DND-41 (cell line): ENCODE measurements at regions not wholly inside any gene's neighbourhood (a gene's known extent, or its start where the extent isn't known, plus 50 kb on each side); places are given as distances from the start of the nearest gene placed in this dataset.

Experiments used
- ATAC-seq: fragments of 200-7000 bp; cut with Tn5 transposase; 3 replicates; pipeline ENCODE4 v1.9.1; 2021; ENCODE audit warnings: low read depth; ENCODE audit not compliant: insufficient read depth
- DNase-seq: peaks from one replicate; pipeline ENCODE4 v3.0.0-alpha.2; 2020
- H2AFZ ChIP-seq: 2 replicates; pipeline ENCODE4 v1.6.0; 2012; ENCODE audit warnings: low read depth, low read length
- H3K27ac ChIP-seq: 2 replicates; pipeline ENCODE4 v1.5.1; 2012; ENCODE audit warnings: low read length, inconsistent platforms
- H3K27me3 ChIP-seq: fragments of 200-600 bp; sonication (generic); 2 replicates; pipeline ENCODE4 v1.6.0; 2012; ENCODE audit warnings: low read length, mild to moderate bottlenecking, inconsistent platforms; ENCODE audit not compliant: insufficient read depth, poor library complexity
- H3K36me3 ChIP-seq: 2 replicates; pipeline ENCODE4 v1.5.1; 2012; ENCODE audit warnings: low read length, inconsistent platforms; ENCODE audit not compliant: insufficient read depth
- H3K4me1 ChIP-seq: 2 replicates; pipeline ENCODE4 v1.5.1; 2012; ENCODE audit warnings: mild to moderate bottlenecking, low read length; ENCODE audit not compliant: insufficient read depth
- H3K4me2 ChIP-seq: 2 replicates; pipeline ENCODE4 v1.6.0; 2012; ENCODE audit warnings: mild to moderate bottlenecking, moderate library complexity, low read length, inconsistent platforms; ENCODE audit not compliant: insufficient read depth
- H3K4me3 ChIP-seq, 2 experiments: fragments of 200-600 bp in 1 of 2; shearing (Covaris generic) in 1 of 2; 2 replicates each; pipeline ENCODE4 v1.5.1; 2012 to 2016; ENCODE audit warnings: inconsistent platforms in 2 of 2, low read length in 2 of 2, mild to moderate bottlenecking in 2 of 2, low read depth in 1 of 2, moderate library complexity in 1 of 2
- H3K79me2 ChIP-seq: 2 replicates; pipeline ENCODE4 v1.6.0; 2012; ENCODE audit warnings: low read length, inconsistent platforms; ENCODE audit not compliant: insufficient read depth
- H3K9ac ChIP-seq: 2 replicates; pipeline ENCODE4 v1.6.0; 2012; ENCODE audit warnings: low read depth, mild to moderate bottlenecking, inconsistent platforms, low read length, moderate library complexity
- H3K9me3 ChIP-seq: 2 replicates; pipeline ENCODE4 v1.5.1; 2012; ENCODE audit warnings: low read length, moderate library complexity, mild to moderate bottlenecking, inconsistent platforms; ENCODE audit not compliant: insufficient read depth, severe bottlenecking
- H4K20me1 ChIP-seq: 2 replicates; pipeline ENCODE4 v1.6.0; 2012; ENCODE audit warnings: low read length; ENCODE audit not compliant: insufficient read depth
- EZH2 ChIP-seq: IDR thresholded peaks from 3 replicates; pipeline ENCODE4 v1.6.1; 2012; ENCODE audit warnings: borderline replicate concordance, low read depth, mild to moderate bottlenecking, moderate library complexity, low read length, inconsistent platforms; ENCODE audit not compliant: severe bottlenecking
- TF ChIP-seq, protein P1 (sequence below): IDR thresholded peaks from 2 replicates; pipeline ENCODE4 v1.5.1; 2012; ENCODE audit warnings: borderline replicate concordance, low read length, moderate library complexity, mild to moderate bottlenecking; ENCODE audit not compliant: poor library complexity, severe bottlenecking; ENCODE audit errors: extremely low read depth

DNA sequence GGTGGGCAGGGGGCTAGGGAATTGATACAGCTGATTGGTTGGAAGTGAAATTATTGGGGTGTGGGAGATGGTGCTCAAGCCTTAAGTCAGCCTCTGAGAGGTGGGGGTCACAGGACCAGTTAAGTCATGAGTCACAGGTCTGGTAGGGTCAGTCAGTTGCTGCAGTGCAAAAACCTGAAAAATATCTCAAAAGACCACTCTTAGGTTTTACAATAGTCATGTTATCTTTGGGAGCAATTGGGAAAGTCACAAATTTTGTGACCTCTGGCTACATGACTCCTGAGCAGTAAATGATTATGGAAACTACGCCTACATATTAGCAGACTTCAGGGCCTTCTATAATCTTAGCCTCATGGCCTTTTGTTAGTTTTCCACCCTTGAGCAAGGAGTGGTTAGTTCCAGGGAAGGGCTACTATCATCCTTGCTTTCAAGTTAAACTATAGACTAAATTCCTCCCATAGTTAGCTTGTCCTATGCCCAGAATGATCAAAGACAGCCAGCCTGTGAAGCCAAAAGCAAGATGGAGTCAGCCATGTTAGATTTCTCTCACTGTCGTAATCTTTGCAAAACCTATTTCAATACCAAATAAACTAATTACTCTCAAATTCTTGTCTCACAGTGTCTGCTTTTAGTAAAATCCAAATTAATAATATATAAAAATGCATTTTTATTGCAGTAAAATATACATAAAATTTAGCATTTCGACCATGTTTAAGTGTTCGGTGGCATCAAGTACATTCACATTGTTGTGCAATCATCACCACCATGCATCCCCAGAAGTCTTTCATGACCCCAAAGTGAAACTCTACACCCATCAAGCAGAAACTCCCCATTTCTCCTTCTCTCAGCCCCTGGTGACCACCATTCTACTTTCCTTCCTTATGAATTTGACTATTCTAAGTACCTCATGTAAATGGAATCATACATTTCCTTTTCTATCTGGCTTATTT, 60.9 kb upstream of the CD2AP start:
- no peak overlapping the region for H3K27ac ChIP-seq
- H3K4me2 ChIP-seq = no peak overlapping the region
- H3K4me3 ChIP-seq = no peak overlapping the region
- H3K27me3 ChIP-seq = no peaks in the 10 kb centered on the region
- no peaks in the 10 kb centered on the region for H3K9me3 ChIP-seq
- H3K9ac ChIP-seq = no peak overlapping the region
- DNase-seq = no peak
- TF ChIP-seq EZH2 = no peak
- TF ChIP-seq, protein P1, sequence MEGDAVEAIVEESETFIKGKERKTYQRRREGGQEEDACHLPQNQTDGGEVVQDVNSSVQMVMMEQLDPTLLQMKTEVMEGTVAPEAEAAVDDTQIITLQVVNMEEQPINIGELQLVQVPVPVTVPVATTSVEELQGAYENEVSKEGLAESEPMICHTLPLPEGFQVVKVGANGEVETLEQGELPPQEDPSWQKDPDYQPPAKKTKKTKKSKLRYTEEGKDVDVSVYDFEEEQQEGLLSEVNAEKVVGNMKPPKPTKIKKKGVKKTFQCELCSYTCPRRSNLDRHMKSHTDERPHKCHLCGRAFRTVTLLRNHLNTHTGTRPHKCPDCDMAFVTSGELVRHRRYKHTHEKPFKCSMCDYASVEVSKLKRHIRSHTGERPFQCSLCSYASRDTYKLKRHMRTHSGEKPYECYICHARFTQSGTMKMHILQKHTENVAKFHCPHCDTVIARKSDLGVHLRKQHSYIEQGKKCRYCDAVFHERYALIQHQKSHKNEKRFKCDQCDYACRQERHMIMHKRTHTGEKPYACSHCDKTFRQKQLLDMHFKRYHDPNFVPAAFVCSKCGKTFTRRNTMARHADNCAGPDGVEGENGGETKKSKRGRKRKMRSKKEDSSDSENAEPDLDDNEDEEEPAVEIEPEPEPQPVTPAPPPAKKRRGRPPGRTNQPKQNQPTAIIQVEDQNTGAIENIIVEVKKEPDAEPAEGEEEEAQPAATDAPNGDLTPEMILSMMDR = no peak
- H3K4me1 ChIP-seq = peaks cover 20% of the 10 kb centered on the region
- H3K36me3 ChIP-seq = no peaks in the 10 kb centered on the region
- no peak for ATAC-seq
- no peaks in the 10 kb centered on the region for H3K79me2 ChIP-seq
- H2AFZ ChIP-seq = no peak overlapping the region
- H4K20me1 ChIP-seq = no peaks in the 10 kb centered on the region

DNA sequence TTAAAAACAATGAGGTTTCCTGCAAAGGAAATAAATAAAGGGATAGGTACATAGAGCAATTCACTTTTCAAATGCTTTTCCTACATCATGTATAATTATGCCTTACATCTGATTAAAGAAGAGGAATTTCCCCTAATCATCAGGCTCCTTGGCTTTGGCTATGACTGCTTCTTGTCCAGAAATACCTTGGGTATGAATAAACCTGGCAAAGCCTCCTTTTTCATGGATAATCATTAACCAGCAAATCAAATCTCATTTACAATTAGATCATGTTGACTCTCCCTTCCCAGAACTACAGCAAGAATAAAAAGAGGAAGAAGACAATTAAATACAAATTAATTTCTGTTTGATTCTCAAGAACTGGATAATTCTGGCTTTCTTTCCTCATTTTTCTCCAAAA, 58.0 kb upstream of the CD2AP start:
- peaks cover 9% of the 10 kb centered on the region for H3K4me1 ChIP-seq
- no peak for ATAC-seq
- no peaks in the 10 kb centered on the region for H3K9me3 ChIP-seq
- no peak overlapping the region for H2AFZ ChIP-seq
- H3K27me3 ChIP-seq = no peaks in the 10 kb centered on the region
- no peak overlapping the region for H3K27ac ChIP-seq
- TF ChIP-seq EZH2 = no peak
- no peaks in the 10 kb centered on the region for H4K20me1 ChIP-seq
- H3K79me2 ChIP-seq = no peaks in the 10 kb centered on the region
- H3K4me3 ChIP-seq = no peak overlapping the region
- H3K4me2 ChIP-seq = no peak overlapping the region
- H3K9ac ChIP-seq = no peak overlapping the region
- no peak for DNase-seq
- no peaks in the 10 kb centered on the region for H3K36me3 ChIP-seq

- Histone ChIP-seq H3K27me3 (no peaks in the 10 kb centered on the region), H2AFZ (no peak overlapping the region), H3K9me3 (no peaks in the 10 kb centered on the region), H3K4me2 (no peak overlapping the region), H3K27ac (no peak overlapping the region), H3K36me3 (no peaks in the 10 kb centered on the region), H3K4me3 (no peak overlapping the region), H3K79me2 (no peaks in the 10 kb centered on the region), H3K9ac (no peak overlapping the region), H3K4me1 (no peaks in the 10 kb centered on the region), H4K20me1 (no peaks in the 10 kb centered on the region)
- TF ChIP-seq, protein P1 = no peak
- no peak for TF ChIP-seq EZH2
- ATAC-seq = no peak
- DNase-seq = no peak
These were observed 56.9 kb upstream of the CD2AP start for GRCh38 chr6:47420394-47421371.
